GM21381 (cell line): ENCODE measurements at regions not wholly inside any gene's neighbourhood (a gene's known extent, or its start where the extent isn't known, plus 50 kb on each side); places are given as distances from the start of the nearest gene placed in this dataset.

Experiments used
- ATAC-seq: cut with Tn5 transposase; IDR thresholded peaks from one replicate; pipeline ENCODE4 v1.9.1; 2021; ENCODE audit warnings: mild to moderate bottlenecking, moderate library complexity; ENCODE audit not compliant: unreplicated experiment

DNA sequence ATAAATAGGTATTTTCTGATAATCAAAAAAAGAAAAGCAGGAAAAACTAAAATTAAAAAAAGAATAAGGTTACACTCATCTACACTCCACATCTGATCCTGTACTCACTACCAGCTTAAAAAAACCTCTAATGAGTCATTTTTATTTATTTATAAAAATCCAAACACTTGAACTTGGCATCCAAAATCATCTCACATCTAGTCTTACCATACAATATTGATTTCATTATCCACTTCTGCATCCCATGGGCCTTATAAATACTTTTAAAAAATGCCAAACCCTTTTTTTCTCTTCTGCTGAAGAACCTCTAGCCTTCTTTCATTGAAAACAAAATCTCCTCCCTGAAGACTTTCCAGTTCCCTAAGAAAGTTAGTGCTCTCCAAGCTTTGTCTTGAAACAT is 109.7 kb downstream of the TMTC3 start:
- ATAC-seq = no peak

DNA sequence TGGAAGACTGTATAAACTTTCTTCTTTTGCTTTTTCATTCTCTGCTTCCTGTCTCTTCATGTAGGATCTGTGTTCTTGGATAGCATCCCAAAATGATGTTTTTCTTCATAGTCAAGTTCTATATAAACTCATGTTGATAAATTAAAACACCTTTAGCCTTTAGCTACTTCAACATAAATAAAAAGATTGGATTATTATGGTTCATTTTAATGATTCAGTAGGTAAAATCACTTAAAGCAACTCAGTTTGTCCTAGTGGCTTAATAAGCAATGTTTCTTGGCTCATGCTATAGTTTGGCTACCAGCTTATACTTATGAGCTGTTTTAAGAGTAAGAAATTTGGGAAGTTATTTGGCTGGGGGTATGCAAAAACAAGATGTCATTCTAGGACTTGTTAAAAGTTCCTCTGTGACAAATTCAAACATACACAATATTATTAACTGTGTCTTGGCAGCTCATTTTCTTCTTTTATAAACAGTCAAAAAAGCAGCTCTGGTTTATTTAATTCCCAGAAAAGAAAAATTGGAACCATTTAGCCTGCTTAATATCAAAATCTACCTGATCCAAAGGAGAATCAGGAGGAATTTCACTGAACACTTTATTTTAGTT is 111.4 kb downstream of the TMTC3 start:
- ATAC-seq = no peak

DNA sequence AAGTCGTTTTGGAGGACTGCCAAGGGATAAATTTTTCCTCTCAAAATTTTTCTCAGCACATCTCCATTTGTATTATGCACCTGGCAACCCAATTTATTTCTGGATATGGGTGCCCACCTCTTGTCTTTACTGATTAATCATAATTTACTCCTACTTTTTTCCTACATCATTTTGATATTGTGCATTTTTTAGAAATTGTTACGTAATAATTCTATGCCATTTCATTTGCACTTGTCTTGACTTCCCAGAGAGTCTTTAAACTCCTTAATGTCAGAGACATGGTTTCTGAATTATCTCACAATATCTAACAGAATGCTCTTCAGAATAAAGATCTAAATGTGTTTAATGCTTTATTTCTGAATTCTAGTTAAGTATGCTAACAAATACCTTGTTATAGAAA is 113.1 kb downstream of the TMTC3 start:
- no peak for ATAC-seq

DNA sequence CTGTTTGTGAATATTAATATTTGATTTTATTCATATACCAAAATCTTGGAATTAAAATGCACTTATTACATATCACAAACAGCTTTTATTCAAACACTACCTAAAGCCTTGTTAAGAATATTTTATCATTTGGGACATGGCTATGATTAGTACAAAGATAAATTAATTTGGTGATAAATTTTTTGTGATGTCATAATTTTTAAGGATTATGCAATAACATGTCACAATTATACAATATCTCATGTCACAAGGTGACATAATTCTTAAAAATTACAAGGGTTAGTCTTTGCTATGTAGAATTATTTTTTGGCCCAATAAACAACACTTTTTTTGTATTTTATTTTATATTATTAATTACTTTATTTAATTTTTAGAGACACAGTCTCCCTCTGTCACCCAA is 113.7 kb downstream of the TMTC3 start:
- ATAC-seq = no peak

DNA sequence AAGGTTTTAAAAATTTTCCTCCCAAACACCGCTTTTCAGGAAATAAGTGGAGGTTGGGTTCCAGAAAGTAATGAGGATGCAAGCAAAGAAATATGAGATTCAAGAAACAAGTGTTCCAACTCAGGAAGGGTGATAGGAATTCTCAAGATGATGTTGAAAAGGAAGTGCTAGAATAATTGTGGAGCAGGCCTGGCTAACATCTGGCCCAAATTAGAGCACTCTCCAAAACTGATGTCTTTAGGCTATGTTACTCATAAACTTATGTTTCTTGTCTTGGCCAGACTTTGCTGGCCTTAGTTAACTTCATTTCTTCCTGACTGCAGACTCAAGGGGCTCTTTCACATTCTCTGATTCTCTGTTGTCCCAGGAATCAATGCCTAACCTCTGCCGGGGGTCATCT is 116.3 kb downstream of the TMTC3 start:
- ATAC-seq = no peak

DNA sequence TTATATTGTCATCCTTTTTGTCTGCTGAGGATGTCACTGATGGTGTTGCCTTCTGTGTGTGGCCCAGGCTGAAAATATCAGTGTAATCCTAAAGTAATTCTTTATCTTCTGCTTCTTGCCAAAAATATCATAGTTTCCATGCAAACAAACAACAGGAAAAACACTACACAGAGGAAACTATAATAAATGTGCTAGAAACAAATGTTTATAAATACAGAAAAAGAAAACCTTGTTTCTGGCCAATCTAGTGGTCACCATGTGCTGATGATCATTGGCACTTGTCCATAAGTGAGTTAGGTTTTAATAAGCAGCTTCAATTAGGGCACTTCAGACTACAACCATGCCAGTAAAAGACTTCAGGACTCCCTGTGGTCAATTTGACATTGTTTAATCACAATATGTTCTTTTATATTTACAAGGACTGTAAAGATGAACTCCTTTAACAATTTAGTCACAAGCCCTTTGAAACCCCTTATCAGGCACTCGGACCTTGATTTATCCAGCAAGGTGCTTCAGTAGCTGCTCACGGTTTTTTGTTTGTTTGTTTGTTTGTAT is 124.8 kb downstream of the TMTC3 start:
- no peak for ATAC-seq

DNA sequence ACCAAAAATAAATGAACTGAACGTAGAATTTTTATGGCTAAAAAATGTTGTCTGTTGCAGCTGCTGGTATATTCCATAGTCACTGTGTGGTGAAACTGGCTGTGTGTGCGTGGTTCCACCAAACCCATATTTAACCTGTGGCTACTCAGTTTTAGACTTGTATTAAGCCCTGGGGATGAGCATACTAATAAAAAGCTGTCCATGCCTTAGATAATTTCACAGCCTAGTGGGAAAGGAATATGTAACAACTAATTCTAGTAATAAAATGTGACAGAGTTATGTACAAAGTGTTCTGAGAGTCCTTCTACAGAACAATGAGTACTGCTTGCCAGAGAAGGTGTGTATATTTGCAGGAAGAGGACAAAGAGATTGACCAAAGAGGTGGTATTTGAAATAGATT is 125.5 kb downstream of the TMTC3 start:
- ATAC-seq = no peak

DNA sequence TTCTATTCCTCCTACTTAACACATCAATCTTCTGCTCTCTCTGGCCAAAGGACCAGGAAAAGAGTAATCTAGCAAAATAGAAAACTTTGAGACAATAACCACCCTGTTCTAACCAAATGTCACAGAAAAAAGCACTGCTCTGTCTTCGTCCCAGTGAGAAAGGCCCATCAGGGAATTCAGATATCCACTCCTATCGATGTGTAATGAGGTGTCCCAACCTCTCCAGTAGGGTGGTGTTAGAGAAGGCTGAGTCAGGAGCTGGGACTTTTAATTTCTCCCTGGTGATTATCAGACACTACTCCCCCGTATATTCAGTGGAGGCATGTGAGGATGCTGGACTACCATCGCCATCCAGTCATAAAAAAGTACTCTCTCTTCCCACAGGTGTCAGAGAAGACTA is 130.3 kb downstream of the TMTC3 start:
- no peak for ATAC-seq

DNA sequence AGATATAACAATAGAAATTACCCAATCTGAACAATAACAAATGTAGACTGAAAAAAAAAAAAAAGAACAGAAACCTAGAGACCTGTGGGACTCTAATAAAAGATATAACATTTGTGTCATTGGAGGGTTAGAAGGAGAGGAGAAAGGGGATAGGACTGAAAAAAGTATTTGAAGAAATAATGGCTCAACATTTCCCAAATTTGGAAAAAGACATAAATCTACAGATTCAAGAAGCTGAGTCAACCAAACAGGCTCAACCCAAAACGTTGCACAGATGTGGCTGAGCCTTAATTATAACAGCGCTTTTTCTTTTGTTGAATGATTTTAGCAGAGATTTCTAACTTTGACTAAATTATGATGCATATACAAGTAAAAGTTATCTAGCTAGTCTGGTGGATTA is 131.3 kb downstream of the TMTC3 start:
- ATAC-seq = no peak

DNA sequence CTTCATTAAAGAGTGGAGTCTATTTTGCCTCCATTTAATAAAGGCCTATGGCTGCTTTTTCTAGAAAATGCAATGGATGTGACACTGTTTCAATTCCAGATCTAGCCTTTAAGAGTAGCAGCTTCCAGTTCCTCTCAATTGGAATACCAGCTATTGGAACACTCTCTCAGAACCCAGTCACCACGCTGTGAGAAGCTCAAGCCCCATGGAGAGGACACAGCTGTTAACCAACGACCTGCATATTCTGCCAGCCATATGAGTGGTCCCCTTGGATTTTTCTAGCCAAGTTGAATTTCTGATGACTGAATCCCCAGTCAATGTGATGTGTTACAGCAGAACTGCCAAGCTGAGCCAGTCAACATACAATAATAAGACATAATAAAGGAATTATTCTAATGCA is 131.8 kb downstream of the TMTC3 start:
- no peak for ATAC-seq

DNA sequence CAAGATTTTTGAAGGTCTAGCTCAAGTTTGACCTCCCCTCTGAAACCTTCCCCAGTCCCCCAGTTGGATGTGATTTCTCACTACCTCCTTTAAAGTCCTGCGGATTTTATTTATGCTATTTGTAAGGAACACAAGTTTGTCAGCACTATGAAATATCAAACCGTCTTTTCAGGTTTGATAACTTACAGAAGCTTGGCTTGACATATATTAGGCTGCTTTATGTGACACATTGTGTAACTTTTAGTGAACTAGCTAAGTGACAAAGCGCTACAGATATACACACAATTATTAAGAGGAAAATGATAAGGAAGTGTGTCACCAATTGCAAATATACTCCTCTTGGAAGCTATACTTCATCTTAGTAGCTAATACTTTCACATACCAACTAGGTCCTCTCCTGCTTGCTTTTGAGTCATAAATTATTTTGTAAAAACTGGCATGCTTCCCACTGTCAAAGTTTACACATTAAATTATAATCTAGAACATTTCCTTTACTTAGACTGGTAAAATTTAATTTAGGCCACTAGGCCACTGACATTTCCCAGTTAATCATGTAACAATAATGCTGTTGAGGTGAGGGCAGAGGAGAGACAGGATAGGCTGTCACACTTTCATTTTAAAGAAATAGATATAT is 149.5 kb downstream of the TMTC3 start:
- no peak for ATAC-seq

DNA sequence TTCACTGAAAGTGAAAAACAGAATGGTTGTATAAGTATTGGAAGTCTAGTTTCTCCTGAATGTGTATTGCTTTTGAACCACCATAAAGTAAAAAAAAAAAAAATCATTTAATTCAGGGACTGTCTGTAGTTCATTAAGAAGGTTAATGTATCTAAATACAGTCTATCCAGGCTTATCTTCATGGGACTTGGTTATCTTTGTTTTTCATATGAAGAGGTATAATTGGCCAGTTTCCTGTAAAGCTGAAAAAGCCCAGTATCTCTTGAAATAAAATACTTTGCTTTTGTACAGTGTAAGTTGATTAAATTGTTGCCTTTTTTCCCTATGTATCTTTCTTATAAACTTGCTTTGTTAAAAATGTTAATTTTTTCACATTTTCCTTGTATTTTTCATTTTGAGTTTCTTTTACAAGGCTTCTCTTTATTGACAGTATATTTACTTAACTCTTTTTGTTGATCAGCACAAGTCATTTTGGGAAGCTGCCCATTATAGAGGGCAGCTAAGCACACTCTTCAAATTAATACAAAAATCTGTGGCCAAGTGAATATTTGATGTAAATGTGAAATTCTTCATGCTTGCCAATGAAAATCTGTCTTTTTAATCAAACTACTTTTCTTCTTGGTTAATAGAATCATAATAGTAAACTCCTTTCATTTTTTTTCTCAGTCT is 156.0 kb downstream of the TMTC3 start:
- ATAC-seq = no peak

DNA sequence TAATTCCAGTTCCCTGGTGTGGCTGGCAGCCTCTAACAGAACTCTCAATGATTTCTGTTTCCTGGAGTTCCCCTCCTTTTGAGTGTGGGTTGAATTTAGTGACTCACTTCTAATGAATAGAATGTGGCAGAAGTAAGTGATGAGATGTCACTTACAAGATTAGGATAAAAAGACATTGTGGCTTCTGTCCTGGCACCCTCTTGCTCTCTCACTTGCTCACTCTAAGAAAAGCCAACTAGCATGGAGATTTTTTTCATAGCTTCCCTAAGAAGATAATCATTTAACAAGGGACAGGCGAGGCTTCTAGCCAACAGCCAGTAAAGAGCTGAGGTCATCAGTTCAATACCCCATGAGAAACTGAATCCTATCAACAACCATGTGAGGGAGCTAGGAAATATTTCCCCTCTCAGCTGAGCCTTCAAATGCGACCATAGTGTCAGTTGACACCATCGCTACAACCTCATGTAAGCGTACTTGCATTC is 156.7 kb downstream of the TMTC3 start:
- ATAC-seq = peak; percentile 30

DNA sequence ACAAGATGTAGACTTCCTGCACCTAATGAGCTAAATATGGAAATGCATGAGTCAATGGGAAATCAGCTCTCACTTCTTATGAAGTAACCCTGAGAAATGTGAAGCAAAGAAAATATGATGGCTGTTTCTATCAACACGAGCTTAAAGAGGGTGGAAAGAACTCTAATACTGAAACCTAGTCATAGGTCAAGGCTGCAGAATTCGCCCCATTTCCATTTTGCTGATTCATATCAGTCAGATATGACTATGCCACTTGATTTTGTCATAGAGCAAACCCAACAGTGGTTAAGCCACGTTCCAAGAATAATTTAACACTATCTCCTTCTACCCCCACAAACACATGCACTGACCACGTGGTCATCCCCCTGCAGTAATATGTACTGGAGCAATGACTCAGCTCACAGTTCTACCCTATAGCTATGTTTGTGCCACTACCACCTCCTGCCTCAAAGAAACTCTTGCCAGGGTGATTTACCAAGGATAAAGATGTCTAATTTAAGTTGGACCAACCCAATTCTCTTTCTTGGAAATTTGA is 157.5 kb downstream of the TMTC3 start:
- ATAC-seq = peak; percentile 92

DNA sequence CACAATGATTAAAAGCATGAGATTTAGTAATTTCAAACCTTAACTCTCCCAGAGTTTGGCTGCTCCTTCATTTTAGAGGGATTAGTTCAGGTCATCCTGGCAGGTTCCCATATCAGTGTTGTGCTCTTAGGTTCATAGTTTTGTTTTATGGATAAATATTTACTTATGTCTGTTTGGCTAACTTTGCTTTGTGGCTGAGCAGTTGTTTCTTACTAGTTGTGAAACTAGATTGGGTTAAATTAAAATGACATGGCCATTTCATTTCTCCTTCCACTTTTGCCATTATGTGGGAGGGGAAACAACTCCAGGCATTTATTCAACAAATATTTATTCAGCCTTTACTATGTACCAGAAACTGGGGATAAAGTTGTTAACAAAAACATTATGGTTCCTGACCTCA is 158.8 kb downstream of the TMTC3 start:
- no peak for ATAC-seq

DNA sequence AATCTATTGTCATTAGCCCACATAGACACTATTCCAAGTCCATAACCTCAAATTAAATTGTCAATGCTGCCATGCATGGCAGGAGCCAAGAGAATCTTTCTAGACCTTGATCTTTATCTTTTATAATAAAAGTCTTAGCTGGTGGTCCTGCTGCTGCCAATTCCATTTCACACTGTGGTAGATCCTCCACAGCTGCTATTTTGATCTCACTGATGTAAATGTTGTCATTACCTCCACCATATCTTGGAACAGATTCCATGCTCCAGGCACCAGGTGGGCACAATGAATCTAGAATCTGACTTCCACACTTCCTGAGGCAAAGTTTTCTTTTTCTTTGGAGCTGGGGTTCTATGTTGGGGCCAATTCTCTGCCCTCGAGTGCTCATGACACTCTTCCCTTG is 161.2 kb downstream of the TMTC3 start:
- no peak for ATAC-seq

DNA sequence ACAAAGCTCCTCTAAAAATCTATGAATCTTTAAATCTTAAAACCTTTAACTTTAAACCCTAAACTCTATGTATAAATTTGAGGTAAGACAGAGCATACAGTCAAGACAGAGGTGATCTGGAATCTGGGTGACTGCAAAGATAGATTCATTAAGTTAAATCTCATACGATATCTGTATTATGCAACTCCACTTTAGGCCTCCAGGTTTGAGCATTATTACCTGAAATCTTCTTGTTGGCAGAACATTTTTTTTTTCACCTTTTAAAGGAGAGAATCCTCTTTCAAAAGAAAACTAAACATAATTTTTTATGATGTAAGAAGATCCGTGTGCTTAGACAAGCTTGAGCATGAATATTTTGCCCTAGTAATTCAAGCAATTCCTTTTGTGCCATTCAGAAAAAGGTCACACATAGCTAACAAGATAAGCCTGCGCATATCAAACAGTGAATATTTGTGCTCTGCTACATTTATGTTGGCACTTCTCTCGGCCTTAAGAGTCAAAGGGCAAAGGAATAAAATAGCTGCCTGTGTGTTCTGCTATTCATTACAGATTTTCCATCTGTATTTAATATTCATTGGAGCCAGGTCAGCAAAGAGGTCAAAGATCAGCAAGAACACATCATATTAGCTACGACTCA is 163.3 kb downstream of the TMTC3 start:
- ATAC-seq = no peak

DNA sequence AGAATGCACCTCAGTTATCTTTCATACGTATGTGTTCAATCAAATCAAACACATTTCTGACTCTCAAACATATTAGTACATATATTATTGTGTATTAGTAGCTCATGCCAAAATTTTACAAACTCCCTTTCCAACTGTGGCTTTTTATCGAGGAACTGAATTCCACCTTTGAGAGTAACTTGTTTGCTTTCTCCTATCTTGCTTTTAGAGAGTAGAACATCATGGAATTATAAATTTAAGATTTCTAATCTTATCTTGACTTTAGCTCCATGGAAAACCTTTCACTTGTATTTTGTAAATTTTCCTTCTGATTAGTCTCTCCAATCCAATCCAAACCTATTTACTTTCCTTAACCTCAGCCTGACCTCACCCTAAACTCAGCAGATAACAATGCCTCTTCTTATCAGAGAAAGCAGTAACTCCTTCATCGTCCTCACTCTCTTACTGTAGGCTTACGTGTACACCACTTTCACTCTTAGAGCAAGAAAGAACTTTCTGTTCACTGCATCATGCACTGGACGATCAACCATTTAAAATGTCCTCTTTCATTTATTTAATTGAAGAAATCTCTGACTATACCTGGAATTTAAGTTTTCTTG is 164.5 kb downstream of the TMTC3 start:
- ATAC-seq = no peak

DNA sequence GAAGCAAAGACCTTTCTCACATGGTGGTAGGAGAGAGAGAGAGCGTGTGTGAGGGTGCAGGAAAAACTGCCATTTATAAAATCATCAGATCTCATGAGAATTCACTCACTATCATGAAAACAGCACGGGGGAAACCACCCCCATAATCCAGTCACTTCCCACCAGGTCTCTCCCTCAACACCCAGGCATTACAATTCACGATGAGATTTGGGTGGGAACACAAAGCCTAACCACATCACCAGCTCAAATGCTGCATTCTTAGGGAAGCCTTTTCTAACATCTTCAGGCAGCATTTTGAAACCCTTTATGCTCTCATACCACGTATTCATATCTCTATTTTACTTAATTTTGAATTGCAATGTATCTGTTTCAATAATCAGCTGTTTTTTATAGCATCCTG is 165.9 kb downstream of the TMTC3 start:
- no peak for ATAC-seq

DNA sequence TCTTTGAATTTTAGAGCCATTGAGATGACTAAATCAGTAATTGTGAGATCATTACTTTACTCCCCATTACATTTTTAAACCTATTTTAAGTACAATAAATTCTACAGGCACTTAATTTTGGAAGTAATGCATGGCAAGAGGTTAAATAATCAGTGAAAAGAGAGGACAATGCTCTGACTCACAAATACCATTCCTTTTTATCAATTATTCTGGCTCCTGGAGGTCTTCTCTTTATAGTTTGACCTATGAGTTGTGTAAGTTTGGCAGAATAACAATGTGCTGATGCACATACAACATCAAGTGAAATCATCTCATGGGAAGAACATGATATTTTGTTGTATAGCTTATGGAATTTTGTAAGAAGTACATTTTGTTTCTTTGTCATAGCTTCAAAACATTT is 166.7 kb downstream of the TMTC3 start:
- no peak for ATAC-seq

DNA sequence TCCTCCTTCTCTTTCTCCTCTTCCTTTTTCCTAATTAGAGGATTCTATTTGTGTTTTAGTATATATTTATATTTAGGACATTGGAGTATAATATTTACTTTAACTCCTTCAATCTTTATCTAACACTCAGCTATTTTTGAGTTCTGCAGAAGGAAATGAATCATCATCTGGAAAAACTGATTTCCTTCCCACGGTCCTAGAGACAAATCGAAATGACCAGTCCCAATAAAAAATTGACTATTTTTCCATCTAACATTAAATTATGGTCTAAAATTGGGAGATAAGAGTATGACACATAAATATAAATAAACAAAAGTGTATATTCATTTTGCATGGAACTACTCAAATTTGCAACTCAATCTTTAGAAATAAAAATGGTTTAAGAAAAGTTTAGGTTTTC is 167.4 kb downstream of the TMTC3 start:
- ATAC-seq = no peak
